ENCODE measurements at regions not wholly inside any gene's neighbourhood (a gene's known extent, or its start where the extent isn't known, plus 50 kb on each side); places are given as distances from the start of the nearest gene placed in this dataset.

- no peak for DNase-seq (ENCODE audit: low read depth in 1 of 2, low spot score in 1 of 2)
- TF ChIP-seq, protein P1, sequence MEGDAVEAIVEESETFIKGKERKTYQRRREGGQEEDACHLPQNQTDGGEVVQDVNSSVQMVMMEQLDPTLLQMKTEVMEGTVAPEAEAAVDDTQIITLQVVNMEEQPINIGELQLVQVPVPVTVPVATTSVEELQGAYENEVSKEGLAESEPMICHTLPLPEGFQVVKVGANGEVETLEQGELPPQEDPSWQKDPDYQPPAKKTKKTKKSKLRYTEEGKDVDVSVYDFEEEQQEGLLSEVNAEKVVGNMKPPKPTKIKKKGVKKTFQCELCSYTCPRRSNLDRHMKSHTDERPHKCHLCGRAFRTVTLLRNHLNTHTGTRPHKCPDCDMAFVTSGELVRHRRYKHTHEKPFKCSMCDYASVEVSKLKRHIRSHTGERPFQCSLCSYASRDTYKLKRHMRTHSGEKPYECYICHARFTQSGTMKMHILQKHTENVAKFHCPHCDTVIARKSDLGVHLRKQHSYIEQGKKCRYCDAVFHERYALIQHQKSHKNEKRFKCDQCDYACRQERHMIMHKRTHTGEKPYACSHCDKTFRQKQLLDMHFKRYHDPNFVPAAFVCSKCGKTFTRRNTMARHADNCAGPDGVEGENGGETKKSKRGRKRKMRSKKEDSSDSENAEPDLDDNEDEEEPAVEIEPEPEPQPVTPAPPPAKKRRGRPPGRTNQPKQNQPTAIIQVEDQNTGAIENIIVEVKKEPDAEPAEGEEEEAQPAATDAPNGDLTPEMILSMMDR (IDR thresholded peaks at IDR 0.05; ENCODE audit: insufficient read depth, low read length): no peak
- TF ChIP-seq, protein P2, sequence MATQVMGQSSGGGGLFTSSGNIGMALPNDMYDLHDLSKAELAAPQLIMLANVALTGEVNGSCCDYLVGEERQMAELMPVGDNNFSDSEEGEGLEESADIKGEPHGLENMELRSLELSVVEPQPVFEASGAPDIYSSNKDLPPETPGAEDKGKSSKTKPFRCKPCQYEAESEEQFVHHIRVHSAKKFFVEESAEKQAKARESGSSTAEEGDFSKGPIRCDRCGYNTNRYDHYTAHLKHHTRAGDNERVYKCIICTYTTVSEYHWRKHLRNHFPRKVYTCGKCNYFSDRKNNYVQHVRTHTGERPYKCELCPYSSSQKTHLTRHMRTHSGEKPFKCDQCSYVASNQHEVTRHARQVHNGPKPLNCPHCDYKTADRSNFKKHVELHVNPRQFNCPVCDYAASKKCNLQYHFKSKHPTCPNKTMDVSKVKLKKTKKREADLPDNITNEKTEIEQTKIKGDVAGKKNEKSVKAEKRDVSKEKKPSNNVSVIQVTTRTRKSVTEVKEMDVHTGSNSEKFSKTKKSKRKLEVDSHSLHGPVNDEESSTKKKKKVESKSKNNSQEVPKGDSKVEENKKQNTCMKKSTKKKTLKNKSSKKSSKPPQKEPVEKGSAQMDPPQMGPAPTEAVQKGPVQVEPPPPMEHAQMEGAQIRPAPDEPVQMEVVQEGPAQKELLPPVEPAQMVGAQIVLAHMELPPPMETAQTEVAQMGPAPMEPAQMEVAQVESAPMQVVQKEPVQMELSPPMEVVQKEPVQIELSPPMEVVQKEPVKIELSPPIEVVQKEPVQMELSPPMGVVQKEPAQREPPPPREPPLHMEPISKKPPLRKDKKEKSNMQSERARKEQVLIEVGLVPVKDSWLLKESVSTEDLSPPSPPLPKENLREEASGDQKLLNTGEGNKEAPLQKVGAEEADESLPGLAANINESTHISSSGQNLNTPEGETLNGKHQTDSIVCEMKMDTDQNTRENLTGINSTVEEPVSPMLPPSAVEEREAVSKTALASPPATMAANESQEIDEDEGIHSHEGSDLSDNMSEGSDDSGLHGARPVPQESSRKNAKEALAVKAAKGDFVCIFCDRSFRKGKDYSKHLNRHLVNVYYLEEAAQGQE (IDR thresholded peaks at IDR 0.05; ENCODE audit: insufficient replicate concordance, low read depth): no peak
- TF ChIP-seq POLR2AphosphoS5 (IDR thresholded peaks at IDR 0.05; ENCODE audit: low read depth) (no peak), SPI1 (IDR thresholded peaks at IDR 0.05; ENCODE audit: borderline replicate concordance, low read depth) (no peak), GABPA (IDR thresholded peaks at IDR 0.05; ENCODE audit: low read depth) (no peak)
- no peak overlapping the region for H3K27ac ChIP-seq (replicated peaks)
- no peaks in the 10 kb centered on the region for H3K27me3 ChIP-seq (ENCODE audit: insufficient read depth, poor library complexity, severe bottlenecking)
- no peak overlapping the region for H3K4me3 ChIP-seq (replicated peaks; ENCODE audit: insufficient read depth, low read length)
Observed at GRCh38 chr10:8375137-8375536, 320.6 kb downstream of the GATA3 start.

GRCh38 chr10:8378198-8378983, 323.9 kb downstream of the GATA3 start:
- no peaks in the 10 kb centered on the region for H3K27me3 ChIP-seq (ENCODE audit: insufficient read depth, poor library complexity, severe bottlenecking)
- TF ChIP-seq POLR2AphosphoS5 (IDR thresholded peaks at IDR 0.05; ENCODE audit: low read depth): no peak
- no peak for TF ChIP-seq SPI1 (IDR thresholded peaks at IDR 0.05; ENCODE audit: borderline replicate concordance, low read depth)
- TF ChIP-seq, protein P1 (IDR thresholded peaks at IDR 0.05; ENCODE audit: insufficient read depth, low read length): no peak
- TF ChIP-seq, protein P2 (IDR thresholded peaks at IDR 0.05; ENCODE audit: insufficient replicate concordance, low read depth): no peak
- no peak for TF ChIP-seq GABPA (IDR thresholded peaks at IDR 0.05; ENCODE audit: low read depth)
- H3K27ac ChIP-seq (replicated peaks): no peak overlapping the region
- DNase-seq (ENCODE audit: low read depth in 1 of 2, low spot score in 1 of 2): no peak
- H3K4me3 ChIP-seq (replicated peaks; ENCODE audit: insufficient read depth, low read length): no peak overlapping the region

DNA sequence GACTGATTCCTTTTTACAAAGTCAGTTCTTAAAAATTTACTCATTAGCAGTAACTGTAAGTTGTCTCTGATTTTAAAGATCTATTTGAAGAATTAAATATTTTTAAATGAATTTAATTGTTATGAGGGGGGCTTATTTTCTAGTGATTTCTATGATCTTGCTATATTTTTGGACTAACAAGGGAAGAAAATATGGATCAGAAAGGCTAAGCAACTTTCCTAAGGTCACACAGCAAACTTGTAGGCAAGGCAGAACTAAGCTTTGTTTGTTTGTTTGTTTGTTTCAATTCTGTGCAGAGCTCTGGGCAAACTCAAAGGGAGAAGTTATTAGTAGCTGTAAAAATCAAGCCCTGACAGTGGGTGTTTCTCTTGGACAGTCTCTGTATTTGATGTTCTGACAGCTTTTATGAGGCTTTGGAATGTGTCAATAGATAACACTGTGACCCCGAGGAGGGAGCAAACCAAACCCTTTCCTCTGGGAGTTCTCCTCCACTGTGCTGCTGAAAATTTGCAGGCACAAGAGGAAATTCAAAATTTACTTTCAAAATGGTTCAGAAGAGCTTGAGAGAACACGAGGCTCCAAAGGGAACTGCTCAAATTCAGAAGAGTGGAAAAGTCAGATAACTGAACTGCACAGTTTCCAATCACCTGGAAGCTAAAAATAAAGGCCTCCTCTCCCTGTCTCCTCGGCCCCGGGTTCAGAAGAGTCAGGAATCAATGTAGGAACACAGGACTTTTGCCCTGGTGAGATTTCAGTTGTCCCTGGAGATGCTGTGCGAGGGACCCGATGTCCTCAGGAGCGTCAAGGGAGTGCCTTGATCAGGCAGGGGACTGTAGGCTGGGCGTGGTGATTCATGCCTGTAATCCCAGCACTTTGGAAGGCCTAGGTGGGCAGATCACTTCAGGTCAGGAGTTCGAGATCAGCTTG, 325.7 kb downstream of the GATA3 start:
- Histone ChIP-seq H3K27me3 (ENCODE audit: insufficient read depth, poor library complexity, severe bottlenecking) (no peaks in the 10 kb centered on the region), H3K27ac (replicated peaks) (no peak overlapping the region), H3K4me3 (replicated peaks; ENCODE audit: insufficient read depth, low read length) (no peak overlapping the region)
- no peak for DNase-seq (ENCODE audit: low read depth in 1 of 2, low spot score in 1 of 2)
- no peak for TF ChIP-seq POLR2AphosphoS5 (IDR thresholded peaks at IDR 0.05; ENCODE audit: low read depth)
- no peak for TF ChIP-seq GABPA (IDR thresholded peaks at IDR 0.05; ENCODE audit: low read depth)
- TF ChIP-seq, protein P1 (IDR thresholded peaks at IDR 0.05; ENCODE audit: insufficient read depth, low read length): no peak
- no peak for TF ChIP-seq SPI1 (IDR thresholded peaks at IDR 0.05; ENCODE audit: borderline replicate concordance, low read depth)
- TF ChIP-seq, protein P2 (IDR thresholded peaks at IDR 0.05; ENCODE audit: insufficient replicate concordance, low read depth): no peak

Data from HL-60 (cell line).